Fibroblast of lung (primary cell): ENCODE measurements at regions not wholly inside any gene's neighbourhood (a gene's known extent, or its start where the extent isn't known, plus 50 kb on each side); places are given as distances from the start of the nearest gene placed in this dataset.

Experiments
- EZH2 ChIP-seq: IDR thresholded peaks from 2 replicates; pipeline ENCODE4 v1.5.1; 2012; ENCODE audit warnings: low read length, control low read depth, mild to moderate bottlenecking; ENCODE audit errors: missing control alignments
- TF ChIP-seq, protein P1 (sequence below), 2 donors: IDR thresholded peaks in 1 of 2; conservative IDR thresholded peaks in 1 of 2; 1 replicate in 1 of 2; 2 replicates in 1 of 2; pipeline ENCODE4 v1.5.1; 2011 to 2012; ENCODE audit warnings: low read length in 2 of 2, control low read depth in 1 of 2, inconsistent platforms in 1 of 2, low read depth in 1 of 2, mild to moderate bottlenecking in 1 of 2

DNA sequence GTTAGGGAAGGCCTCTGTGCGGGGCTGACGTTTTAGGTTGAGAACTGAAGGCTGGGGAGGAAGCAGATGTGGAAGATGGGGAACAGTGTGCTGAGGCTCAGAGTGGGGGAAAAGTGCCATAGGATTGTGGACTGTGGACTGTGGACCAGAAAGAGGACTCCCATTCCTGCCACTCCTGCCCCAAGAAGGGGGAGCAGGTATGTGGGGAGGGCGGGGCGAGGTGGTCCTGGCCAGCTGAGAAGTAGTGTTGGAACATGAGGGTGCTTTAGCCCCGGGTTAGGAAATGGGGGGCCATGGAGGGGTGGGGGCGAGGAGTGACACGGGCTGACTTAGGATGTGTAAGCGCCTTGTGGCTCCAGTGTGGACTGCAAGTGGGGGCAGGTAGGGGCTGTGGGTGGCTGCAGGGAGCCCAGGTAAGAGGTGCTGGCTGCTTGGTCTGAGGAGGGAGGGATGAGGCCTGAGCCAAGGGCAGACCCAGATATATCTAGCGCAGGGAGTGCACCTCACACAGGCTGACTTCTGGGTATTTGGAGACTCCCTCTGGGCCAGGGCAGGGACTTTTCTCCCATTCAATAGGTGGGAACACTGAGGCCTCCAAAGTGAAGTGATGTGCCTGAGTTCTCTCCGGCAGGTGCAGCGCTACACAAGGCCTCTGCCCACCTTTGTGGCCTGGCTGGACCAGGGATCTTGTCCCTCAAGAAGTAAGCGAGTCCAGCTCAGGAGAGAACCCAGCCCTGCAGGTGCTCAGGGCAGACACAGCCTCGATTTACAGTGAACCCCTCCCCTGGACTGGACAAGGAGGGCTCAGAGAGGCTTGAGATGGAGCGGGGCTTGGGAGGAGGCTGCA is 76.6 kb upstream of the TOX2 start:
- TF ChIP-seq, protein P1, sequence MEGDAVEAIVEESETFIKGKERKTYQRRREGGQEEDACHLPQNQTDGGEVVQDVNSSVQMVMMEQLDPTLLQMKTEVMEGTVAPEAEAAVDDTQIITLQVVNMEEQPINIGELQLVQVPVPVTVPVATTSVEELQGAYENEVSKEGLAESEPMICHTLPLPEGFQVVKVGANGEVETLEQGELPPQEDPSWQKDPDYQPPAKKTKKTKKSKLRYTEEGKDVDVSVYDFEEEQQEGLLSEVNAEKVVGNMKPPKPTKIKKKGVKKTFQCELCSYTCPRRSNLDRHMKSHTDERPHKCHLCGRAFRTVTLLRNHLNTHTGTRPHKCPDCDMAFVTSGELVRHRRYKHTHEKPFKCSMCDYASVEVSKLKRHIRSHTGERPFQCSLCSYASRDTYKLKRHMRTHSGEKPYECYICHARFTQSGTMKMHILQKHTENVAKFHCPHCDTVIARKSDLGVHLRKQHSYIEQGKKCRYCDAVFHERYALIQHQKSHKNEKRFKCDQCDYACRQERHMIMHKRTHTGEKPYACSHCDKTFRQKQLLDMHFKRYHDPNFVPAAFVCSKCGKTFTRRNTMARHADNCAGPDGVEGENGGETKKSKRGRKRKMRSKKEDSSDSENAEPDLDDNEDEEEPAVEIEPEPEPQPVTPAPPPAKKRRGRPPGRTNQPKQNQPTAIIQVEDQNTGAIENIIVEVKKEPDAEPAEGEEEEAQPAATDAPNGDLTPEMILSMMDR (conservative IDR thresholded peaks at IDR 0.05 in 1 of 2, IDR thresholded peaks at IDR 0.05 in 1 of 2; ENCODE audit: low read depth in 1 of 2, low read length in 2 of 2), result no peak
- no peak for TF ChIP-seq EZH2
